Neural cell (in vitro differentiated cells): ENCODE measurements at regions not wholly inside any gene's neighbourhood (a gene's known extent, or its start where the extent isn't known, plus 50 kb on each side); places are given as distances from the start of the nearest gene placed in this dataset.
"Not testable (repeated sequence)": the region's sequence is repeated elsewhere in the genome, so short reads cannot be mapped to it uniquely, and the experiment has no call there.

ENCODE experiments used
- H2AFZ ChIP-seq: fragments of 200-600, 300-800 bp; sonication (generic), shearing (Covaris generic); 2 replicates; pipeline ENCODE4 v1.6.0; 2014; ENCODE audit warnings: low read depth, mild to moderate bottlenecking, antibody characterized with exemption, low read length, moderate library complexity
- H3F3A ChIP-seq: fragments of 200-600 bp; shearing (Covaris generic); 2 replicates; pipeline ENCODE4 v1.6.1; 2016; ENCODE audit warnings: mild to moderate bottlenecking, moderate library complexity, mixed read lengths, antibody characterized with exemption, low read length; ENCODE audit not compliant: insufficient read depth, poor library complexity, severe bottlenecking
- H3K27ac ChIP-seq: fragments of 200-600, 300-800 bp; sonication (generic), shearing (Covaris generic); 2 replicates; pipeline ENCODE4 v1.5.1; 2014; ENCODE audit warnings: mild to moderate bottlenecking, low read length, moderate library complexity
- H3K27me3 ChIP-seq: fragments of 300-800, 200-600 bp; sonication (generic), shearing (Covaris generic); 2 replicates; pipeline ENCODE4 v1.6.0; 2014; ENCODE audit warnings: mild to moderate bottlenecking, low read depth, low read length, moderate library complexity; ENCODE audit not compliant: insufficient read depth
- H3K36me3 ChIP-seq: fragments of 300-800, 200-600 bp; sonication (generic), shearing (Covaris generic); 2 replicates; pipeline ENCODE4 v1.5.1; 2014; ENCODE audit warnings: mild to moderate bottlenecking, antibody characterized with exemption, low read length, moderate library complexity; ENCODE audit not compliant: insufficient read depth
- H3K4me2 ChIP-seq: fragments of 300-800, 200-600 bp; sonication (generic), shearing (Covaris generic); 2 replicates; pipeline ENCODE4 v1.6.0; 2014; ENCODE audit warnings: mild to moderate bottlenecking, low read length
- H3K4me3 ChIP-seq: fragments of 300-800, 200-600 bp; sonication (generic), shearing (Covaris generic); 2 replicates; pipeline ENCODE4 v1.5.1; 2014; ENCODE audit warnings: mild to moderate bottlenecking, low read length, moderate library complexity
- H3K79me2 ChIP-seq: fragments of 200-600 bp; shearing (Covaris generic); replicated peaks from 2 replicates; pipeline ENCODE4 v1.6.0; 2014; ENCODE audit warnings: mild to moderate bottlenecking, low read length, moderate library complexity; ENCODE audit not compliant: insufficient read depth
- H3K9ac ChIP-seq: fragments of 300-800, 200-600 bp; sonication (generic), shearing (Covaris generic); 2 replicates; pipeline ENCODE4 v1.6.1; 2016; ENCODE audit warnings: mild to moderate bottlenecking, low read length, mixed read lengths
- H3K9me2 ChIP-seq: fragments of 200-600 bp; shearing (Covaris generic); 2 replicates; pipeline ENCODE4 v1.6.1; 2016; ENCODE audit warnings: mild to moderate bottlenecking, low read length, mixed read lengths; ENCODE audit not compliant: insufficient read depth
- H3K9me3 ChIP-seq: fragments of 200-600, 300-800 bp; sonication (generic), shearing (Covaris generic); 2 replicates; pipeline ENCODE4 v1.6.1; 2016; ENCODE audit warnings: mild to moderate bottlenecking, mixed run types, low read length, moderate library complexity, mixed read lengths
- H4K20me1 ChIP-seq: fragments of 200-600 bp; shearing (Covaris generic); 2 replicates; pipeline ENCODE4 v1.6.1; 2016; ENCODE audit warnings: mild to moderate bottlenecking, mixed run types; ENCODE audit not compliant: insufficient read depth
- EP300 ChIP-seq: fragments of 450-650 bp; conservative IDR thresholded peaks from 2 replicates; pipeline ENCODE4 v1.6.1; 2014; ENCODE audit warnings: antibody characterized with exemption, mild to moderate bottlenecking, moderate library complexity; ENCODE audit not compliant: poor library complexity, severe bottlenecking
- EZH2 ChIP-seq: fragments of 200-600, 300-800 bp; shearing (Covaris generic), sonication (generic); IDR thresholded peaks from 2 replicates; pipeline ENCODE4 v1.6.1; 2014; ENCODE audit warnings: antibody characterized with exemption, low read length, borderline replicate concordance, mild to moderate bottlenecking; ENCODE audit not compliant: insufficient read depth, poor library complexity, severe bottlenecking
- MXI1 ChIP-seq: fragments of 450-650 bp; conservative IDR thresholded peaks from 2 replicates; pipeline ENCODE4 v1.6.1; 2014; ENCODE audit warnings: antibody characterized with exemption, mild to moderate bottlenecking; ENCODE audit not compliant: poor library complexity, severe bottlenecking
- POLR2AphosphoS5 ChIP-seq: IDR thresholded peaks from 2 replicates; pipeline ENCODE4 v1.6.1; 2012
- RAD21 ChIP-seq: fragments of 450-650 bp; conservative IDR thresholded peaks from 2 replicates; pipeline ENCODE4 v1.6.1; 2014; ENCODE audit warnings: antibody characterized with exemption, mild to moderate bottlenecking, moderate library complexity
- SMC3 ChIP-seq: fragments of 450-650 bp; conservative IDR thresholded peaks from 2 replicates; pipeline ENCODE4 v1.6.1; 2014; ENCODE audit warnings: antibody characterized with exemption, mild to moderate bottlenecking, moderate library complexity; ENCODE audit not compliant: poor library complexity
- TAF1 ChIP-seq: IDR thresholded peaks from 2 replicates; pipeline ENCODE4 v1.6.1; 2012; ENCODE audit warnings: low read depth
- TF ChIP-seq, protein P1 (sequence below): IDR thresholded peaks from 2 replicates; pipeline ENCODE4 v1.6.1; 2012; ENCODE audit warnings: borderline replicate concordance
- TF ChIP-seq, protein P2 (sequence below): fragments of 450-650 bp; IDR thresholded peaks from 2 replicates; pipeline ENCODE4 v1.5.1; 2014; ENCODE audit warnings: antibody characterized with exemption, mild to moderate bottlenecking, moderate library complexity; ENCODE audit not compliant: poor library complexity, severe bottlenecking

DNA sequence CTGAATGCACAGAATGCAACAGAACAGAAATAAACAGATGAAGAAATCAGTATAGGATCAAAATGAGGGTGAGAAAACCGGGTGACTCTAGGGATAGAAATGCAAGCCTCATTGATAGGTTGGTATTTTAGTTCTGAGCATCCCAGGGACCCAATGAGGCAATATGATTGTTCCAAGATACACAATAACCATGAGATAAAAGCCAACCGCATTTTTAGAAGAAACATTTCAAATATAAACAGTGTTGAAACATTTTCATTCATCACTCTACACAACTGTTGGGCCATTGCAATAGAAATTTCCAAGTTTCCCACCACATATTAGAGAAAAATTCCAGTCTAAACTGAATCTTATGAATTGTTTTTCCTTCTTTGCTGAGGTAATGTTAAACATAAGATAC is 452.3 kb upstream of the PTGER4 start:
- Histone ChIP-seq H3K4me3 (no peak overlapping the region), H3F3A (no peaks in the 10 kb centered on the region), H3K79me2 (no peaks in the 10 kb centered on the region), H3K27ac (no peak overlapping the region), H3K36me3 (no peaks in the 10 kb centered on the region), H4K20me1 (no peaks in the 10 kb centered on the region), H3K9ac (no peak overlapping the region), H3K27me3 (no peaks in the 10 kb centered on the region), H2AFZ (no peak overlapping the region), H3K9me2 (no peaks in the 10 kb centered on the region), H3K4me2 (no peak overlapping the region), H3K9me3 (no peaks in the 10 kb centered on the region)
- TF ChIP-seq MXI1 (no peak), SMC3 (no peak), POLR2AphosphoS5 (no peak), EP300 (no peak), RAD21 (no peak), TAF1 (no peak), EZH2 (no peak)
- TF ChIP-seq, protein P1, sequence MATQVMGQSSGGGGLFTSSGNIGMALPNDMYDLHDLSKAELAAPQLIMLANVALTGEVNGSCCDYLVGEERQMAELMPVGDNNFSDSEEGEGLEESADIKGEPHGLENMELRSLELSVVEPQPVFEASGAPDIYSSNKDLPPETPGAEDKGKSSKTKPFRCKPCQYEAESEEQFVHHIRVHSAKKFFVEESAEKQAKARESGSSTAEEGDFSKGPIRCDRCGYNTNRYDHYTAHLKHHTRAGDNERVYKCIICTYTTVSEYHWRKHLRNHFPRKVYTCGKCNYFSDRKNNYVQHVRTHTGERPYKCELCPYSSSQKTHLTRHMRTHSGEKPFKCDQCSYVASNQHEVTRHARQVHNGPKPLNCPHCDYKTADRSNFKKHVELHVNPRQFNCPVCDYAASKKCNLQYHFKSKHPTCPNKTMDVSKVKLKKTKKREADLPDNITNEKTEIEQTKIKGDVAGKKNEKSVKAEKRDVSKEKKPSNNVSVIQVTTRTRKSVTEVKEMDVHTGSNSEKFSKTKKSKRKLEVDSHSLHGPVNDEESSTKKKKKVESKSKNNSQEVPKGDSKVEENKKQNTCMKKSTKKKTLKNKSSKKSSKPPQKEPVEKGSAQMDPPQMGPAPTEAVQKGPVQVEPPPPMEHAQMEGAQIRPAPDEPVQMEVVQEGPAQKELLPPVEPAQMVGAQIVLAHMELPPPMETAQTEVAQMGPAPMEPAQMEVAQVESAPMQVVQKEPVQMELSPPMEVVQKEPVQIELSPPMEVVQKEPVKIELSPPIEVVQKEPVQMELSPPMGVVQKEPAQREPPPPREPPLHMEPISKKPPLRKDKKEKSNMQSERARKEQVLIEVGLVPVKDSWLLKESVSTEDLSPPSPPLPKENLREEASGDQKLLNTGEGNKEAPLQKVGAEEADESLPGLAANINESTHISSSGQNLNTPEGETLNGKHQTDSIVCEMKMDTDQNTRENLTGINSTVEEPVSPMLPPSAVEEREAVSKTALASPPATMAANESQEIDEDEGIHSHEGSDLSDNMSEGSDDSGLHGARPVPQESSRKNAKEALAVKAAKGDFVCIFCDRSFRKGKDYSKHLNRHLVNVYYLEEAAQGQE: no peak
- TF ChIP-seq, protein P2, sequence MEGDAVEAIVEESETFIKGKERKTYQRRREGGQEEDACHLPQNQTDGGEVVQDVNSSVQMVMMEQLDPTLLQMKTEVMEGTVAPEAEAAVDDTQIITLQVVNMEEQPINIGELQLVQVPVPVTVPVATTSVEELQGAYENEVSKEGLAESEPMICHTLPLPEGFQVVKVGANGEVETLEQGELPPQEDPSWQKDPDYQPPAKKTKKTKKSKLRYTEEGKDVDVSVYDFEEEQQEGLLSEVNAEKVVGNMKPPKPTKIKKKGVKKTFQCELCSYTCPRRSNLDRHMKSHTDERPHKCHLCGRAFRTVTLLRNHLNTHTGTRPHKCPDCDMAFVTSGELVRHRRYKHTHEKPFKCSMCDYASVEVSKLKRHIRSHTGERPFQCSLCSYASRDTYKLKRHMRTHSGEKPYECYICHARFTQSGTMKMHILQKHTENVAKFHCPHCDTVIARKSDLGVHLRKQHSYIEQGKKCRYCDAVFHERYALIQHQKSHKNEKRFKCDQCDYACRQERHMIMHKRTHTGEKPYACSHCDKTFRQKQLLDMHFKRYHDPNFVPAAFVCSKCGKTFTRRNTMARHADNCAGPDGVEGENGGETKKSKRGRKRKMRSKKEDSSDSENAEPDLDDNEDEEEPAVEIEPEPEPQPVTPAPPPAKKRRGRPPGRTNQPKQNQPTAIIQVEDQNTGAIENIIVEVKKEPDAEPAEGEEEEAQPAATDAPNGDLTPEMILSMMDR: no peak

DNA sequence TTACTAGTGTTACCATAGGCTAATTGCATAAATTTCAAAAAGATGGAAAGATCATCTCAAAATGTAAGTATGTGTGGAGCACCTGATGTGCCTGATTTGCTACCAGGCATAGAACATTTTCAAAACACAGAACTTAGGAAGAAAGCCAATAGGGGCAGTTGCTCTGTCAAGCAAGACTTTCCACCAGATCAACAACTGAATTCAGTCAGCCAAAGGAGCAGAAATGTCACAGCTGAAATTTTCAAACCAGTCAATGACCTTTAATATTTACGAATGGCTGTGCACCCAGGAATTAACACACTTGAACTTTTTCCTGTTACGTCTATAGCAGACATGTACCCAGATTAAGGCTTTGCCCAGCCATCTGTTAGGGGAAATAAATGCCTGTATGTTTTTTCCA is 452.8 kb upstream of the PTGER4 start:
- Histone ChIP-seq H3K4me3 (no peak overlapping the region), H3K79me2 (no peaks in the 10 kb centered on the region), H3K27me3 (no peaks in the 10 kb centered on the region), H3F3A (no peaks in the 10 kb centered on the region), H4K20me1 (no peaks in the 10 kb centered on the region), H3K27ac (no peak overlapping the region), H3K9me2 (no peaks in the 10 kb centered on the region), H2AFZ (no peak overlapping the region), H3K9me3 (no peaks in the 10 kb centered on the region), H3K9ac (no peak overlapping the region), H3K4me2 (no peak overlapping the region), H3K36me3 (no peaks in the 10 kb centered on the region)
- TF ChIP-seq RAD21: no peak
- TF ChIP-seq EP300: no peak
- TF ChIP-seq POLR2AphosphoS5: no peak
- TF ChIP-seq, protein P2: no peak
- no peak for TF ChIP-seq EZH2
- TF ChIP-seq SMC3: no peak
- TF ChIP-seq TAF1: no peak
- TF ChIP-seq, protein P1: no peak
- TF ChIP-seq MXI1: no peak

DNA sequence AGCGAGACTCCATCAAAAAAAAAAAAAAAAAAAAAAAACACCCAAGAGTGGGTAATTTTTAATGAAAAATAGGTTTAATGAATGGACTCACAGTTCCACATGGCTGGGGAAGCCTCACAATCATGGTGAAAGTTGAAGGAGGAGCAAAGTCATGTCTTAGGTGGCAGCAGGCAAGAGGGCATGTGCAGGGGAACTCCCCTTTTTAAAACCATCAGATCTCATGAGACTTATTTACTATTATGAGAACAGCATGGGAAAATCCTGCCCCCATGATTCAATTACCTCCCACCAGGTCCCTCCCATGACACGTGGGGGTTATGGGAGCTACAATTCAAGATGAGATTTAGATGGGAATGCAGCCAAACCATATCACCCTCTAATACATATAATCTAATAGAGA is 454.6 kb upstream of the PTGER4 start:
- not testable (repeated sequence) for H4K20me1 ChIP-seq, H3F3A ChIP-seq, H3K4me2 ChIP-seq, H2AFZ ChIP-seq, H3K27ac ChIP-seq, H3K36me3 ChIP-seq, H3K9me2 ChIP-seq, H3K79me2 ChIP-seq, H3K27me3 ChIP-seq, H3K9ac ChIP-seq, H3K4me3 ChIP-seq, H3K9me3 ChIP-seq
